ENCODE measurements at regions not wholly inside any gene's neighbourhood (a gene's known extent, or its start where the extent isn't known, plus 50 kb on each side); places are given as distances from the start of the nearest gene placed in this dataset.

DNA sequence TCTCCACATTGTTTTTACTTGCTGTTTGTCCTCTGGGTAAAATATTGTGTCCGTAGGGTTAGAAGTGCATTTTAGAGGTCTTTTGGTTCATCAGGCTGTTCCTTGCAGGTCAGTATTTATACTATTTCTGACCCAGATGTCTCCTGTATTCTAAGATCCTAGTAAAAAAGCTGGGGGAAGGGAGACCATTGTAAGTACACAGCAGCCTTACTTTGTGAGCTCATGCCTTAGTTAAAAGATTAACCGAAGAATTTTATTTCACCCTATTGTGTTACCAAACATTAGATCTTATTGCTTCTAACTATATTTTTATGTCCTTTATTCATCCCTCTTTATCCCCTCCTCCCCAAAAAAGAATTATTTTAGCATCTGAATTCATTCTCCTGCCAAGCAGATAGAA, 444.1 kb upstream of the RBFOX1 start:
- no peak for TF ChIP-seq ZFYVE20 (CRISPR knock-in tag; IDR thresholded peaks at IDR 0.05; ENCODE audit: borderline replicate concordance, low read depth)
- TF ChIP-seq JUN (CRISPR knock-in tag; IDR thresholded peaks at IDR 0.05) = no peak
- TF ChIP-seq, protein P1, sequence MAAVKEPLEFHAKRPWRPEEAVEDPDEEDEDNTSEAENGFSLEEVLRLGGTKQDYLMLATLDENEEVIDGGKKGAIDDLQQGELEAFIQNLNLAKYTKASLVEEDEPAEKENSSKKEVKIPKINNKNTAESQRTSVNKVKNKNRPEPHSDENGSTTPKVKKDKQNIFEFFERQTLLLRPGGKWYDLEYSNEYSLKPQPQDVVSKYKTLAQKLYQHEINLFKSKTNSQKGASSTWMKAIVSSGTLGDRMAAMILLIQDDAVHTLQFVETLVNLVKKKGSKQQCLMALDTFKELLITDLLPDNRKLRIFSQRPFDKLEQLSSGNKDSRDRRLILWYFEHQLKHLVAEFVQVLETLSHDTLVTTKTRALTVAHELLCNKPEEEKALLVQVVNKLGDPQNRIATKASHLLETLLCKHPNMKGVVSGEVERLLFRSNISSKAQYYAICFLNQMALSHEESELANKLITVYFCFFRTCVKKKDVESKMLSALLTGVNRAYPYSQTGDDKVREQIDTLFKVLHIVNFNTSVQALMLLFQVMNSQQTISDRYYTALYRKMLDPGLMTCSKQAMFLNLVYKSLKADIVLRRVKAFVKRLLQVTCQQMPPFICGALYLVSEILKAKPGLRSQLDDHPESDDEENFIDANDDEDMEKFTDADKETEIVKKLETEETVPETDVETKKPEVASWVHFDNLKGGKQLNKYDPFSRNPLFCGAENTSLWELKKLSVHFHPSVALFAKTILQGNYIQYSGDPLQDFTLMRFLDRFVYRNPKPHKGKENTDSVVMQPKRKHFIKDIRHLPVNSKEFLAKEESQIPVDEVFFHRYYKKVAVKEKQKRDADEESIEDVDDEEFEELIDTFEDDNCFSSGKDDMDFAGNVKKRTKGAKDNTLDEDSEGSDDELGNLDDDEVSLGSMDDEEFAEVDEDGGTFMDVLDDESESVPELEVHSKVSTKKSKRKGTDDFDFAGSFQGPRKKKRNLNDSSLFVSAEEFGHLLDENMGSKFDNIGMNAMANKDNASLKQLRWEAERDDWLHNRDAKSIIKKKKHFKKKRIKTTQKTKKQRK (IDR thresholded peaks at IDR 0.05; ENCODE audit: low read length) = no peak
- no peak for TF ChIP-seq RXRB (CRISPR knock-in tag; IDR thresholded peaks at IDR 0.05; ENCODE audit: borderline replicate concordance)
- TF ChIP-seq JUND (CRISPR knock-in tag; IDR thresholded peaks at IDR 0.05) = no peak
- TF ChIP-seq, protein P2, sequence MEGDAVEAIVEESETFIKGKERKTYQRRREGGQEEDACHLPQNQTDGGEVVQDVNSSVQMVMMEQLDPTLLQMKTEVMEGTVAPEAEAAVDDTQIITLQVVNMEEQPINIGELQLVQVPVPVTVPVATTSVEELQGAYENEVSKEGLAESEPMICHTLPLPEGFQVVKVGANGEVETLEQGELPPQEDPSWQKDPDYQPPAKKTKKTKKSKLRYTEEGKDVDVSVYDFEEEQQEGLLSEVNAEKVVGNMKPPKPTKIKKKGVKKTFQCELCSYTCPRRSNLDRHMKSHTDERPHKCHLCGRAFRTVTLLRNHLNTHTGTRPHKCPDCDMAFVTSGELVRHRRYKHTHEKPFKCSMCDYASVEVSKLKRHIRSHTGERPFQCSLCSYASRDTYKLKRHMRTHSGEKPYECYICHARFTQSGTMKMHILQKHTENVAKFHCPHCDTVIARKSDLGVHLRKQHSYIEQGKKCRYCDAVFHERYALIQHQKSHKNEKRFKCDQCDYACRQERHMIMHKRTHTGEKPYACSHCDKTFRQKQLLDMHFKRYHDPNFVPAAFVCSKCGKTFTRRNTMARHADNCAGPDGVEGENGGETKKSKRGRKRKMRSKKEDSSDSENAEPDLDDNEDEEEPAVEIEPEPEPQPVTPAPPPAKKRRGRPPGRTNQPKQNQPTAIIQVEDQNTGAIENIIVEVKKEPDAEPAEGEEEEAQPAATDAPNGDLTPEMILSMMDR (CRISPR knock-in tag; IDR thresholded peaks at IDR 0.05) = no peak
- no peak for TF ChIP-seq ZNF768 (CRISPR knock-in tag; IDR thresholded peaks at IDR 0.05)

All from HepG2 (cell line).